ENCODE measurements at regions not wholly inside any gene's neighbourhood (a gene's known extent, or its start where the extent isn't known, plus 50 kb on each side); places are given as distances from the start of the nearest gene placed in this dataset.

DNA sequence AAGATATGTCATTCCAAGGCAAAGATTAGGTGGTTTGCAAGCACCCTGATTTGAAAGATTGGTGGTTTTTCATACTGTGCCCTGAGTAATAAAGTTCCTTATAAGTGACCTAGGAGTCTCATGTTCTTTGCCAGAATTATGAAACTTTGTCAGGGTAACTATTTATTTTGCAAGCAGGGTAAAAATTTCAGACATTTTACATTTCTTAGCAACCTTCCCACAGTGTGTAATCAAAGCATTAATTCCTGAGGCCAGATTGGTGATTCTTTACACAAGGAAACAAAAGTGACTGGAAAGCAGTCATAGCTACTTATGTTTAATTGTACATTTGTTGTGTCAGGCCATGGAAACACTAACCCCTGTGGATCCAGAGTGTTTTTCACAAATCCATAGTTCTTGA is 998.0 kb upstream of the B3GALT2 start:
- TF ChIP-seq, protein P1, sequence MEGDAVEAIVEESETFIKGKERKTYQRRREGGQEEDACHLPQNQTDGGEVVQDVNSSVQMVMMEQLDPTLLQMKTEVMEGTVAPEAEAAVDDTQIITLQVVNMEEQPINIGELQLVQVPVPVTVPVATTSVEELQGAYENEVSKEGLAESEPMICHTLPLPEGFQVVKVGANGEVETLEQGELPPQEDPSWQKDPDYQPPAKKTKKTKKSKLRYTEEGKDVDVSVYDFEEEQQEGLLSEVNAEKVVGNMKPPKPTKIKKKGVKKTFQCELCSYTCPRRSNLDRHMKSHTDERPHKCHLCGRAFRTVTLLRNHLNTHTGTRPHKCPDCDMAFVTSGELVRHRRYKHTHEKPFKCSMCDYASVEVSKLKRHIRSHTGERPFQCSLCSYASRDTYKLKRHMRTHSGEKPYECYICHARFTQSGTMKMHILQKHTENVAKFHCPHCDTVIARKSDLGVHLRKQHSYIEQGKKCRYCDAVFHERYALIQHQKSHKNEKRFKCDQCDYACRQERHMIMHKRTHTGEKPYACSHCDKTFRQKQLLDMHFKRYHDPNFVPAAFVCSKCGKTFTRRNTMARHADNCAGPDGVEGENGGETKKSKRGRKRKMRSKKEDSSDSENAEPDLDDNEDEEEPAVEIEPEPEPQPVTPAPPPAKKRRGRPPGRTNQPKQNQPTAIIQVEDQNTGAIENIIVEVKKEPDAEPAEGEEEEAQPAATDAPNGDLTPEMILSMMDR (conservative IDR thresholded peaks at IDR 0.05) = no peak
- TF ChIP-seq EZH2 (IDR thresholded peaks at IDR 0.05; ENCODE audit: low read depth) = no peak

Data from PC-9 (cell line).